Osteoblast (primary cell): ENCODE measurements at regions not wholly inside any gene's neighbourhood (a gene's known extent, or its start where the extent isn't known, plus 50 kb on each side); places are given as distances from the start of the nearest gene placed in this dataset.

Source experiments
- DNase-seq: peaks from one replicate; pipeline ENCODE4 v3.0.0; 2011; ENCODE audit warnings: low spot score, mixed read lengths; ENCODE audit not compliant: insufficient read length; ENCODE audit errors: missing footprints
- H2AFZ ChIP-seq: 2 replicates; pipeline ENCODE4 v1.6.0; 2011; ENCODE audit warnings: mild to moderate bottlenecking, low read length
- H3K27ac ChIP-seq: 2 replicates; pipeline ENCODE4 v1.5.1; 2011; ENCODE audit warnings: mild to moderate bottlenecking, low read depth, low read length, moderate library complexity
- H3K27me3 ChIP-seq: 2 replicates; pipeline ENCODE4 v1.6.0; 2012; ENCODE audit warnings: mild to moderate bottlenecking, control low read depth, inconsistent platforms, low read length, moderate library complexity; ENCODE audit not compliant: insufficient read depth
- H3K36me3 ChIP-seq: 2 replicates; pipeline ENCODE4 v1.5.1; 2011; ENCODE audit warnings: mild to moderate bottlenecking, low read length, control low read depth, moderate library complexity; ENCODE audit not compliant: insufficient read depth
- H3K4me1 ChIP-seq: 2 replicates; pipeline ENCODE4 v1.5.1; 2011; ENCODE audit warnings: mild to moderate bottlenecking, low read length, control low read depth, moderate library complexity; ENCODE audit not compliant: insufficient read depth
- H3K4me2 ChIP-seq: 2 replicates; pipeline ENCODE4 v1.6.0; 2011; ENCODE audit warnings: mild to moderate bottlenecking, low read length; ENCODE audit not compliant: insufficient read depth
- H3K4me3 ChIP-seq: fragments of 200-600 bp; sonication (generic); 3 replicates; pipeline ENCODE4 v1.5.1; 2012; ENCODE audit warnings: mild to moderate bottlenecking, low read length, inconsistent platforms; ENCODE audit not compliant: insufficient read depth
- H3K79me2 ChIP-seq: 2 replicates; pipeline ENCODE4 v1.6.0; 2012; ENCODE audit warnings: mild to moderate bottlenecking, low read length, control low read depth, inconsistent platforms; ENCODE audit not compliant: insufficient read depth
- H3K9me3 ChIP-seq: 2 replicates; pipeline ENCODE4 v1.5.1; 2011; ENCODE audit warnings: low read depth, low read length, control low read depth
- H4K20me1 ChIP-seq: 2 replicates; pipeline ENCODE4 v1.6.0; 2012; ENCODE audit warnings: mild to moderate bottlenecking, low read length, control low read depth; ENCODE audit not compliant: insufficient read depth
- CTCF ChIP-seq: IDR thresholded peaks from 2 replicates; pipeline ENCODE4 v1.5.1; 2011; ENCODE audit warnings: mild to moderate bottlenecking, low read depth, low read length, moderate library complexity; ENCODE audit errors: extremely low read depth

- H3K36me3 ChIP-seq, result no peaks in the 10 kb centered on the region
- H3K27me3 ChIP-seq, result no peaks in the 10 kb centered on the region
- no peaks in the 10 kb centered on the region for H3K79me2 ChIP-seq
- no peak overlapping the region for H3K27ac ChIP-seq
- no peaks in the 10 kb centered on the region for H3K9me3 ChIP-seq
- no peak overlapping the region for H3K4me2 ChIP-seq
- H4K20me1 ChIP-seq, result no peaks in the 10 kb centered on the region
- no peak for DNase-seq
- H2AFZ ChIP-seq, result no peak overlapping the region
- no peak for TF ChIP-seq CTCF
- H3K4me1 ChIP-seq, result peaks cover 3% of the 10 kb centered on the region
- no peak overlapping the region for H3K4me3 ChIP-seq
These were observed 2166.7 kb upstream of the PIK3C3 start for GRCh38 chr18:39788383-39788782.

- no peaks in the 10 kb centered on the region for H3K9me3 ChIP-seq
- H3K36me3 ChIP-seq, result no peaks in the 10 kb centered on the region
- TF ChIP-seq CTCF, result no peak
- H2AFZ ChIP-seq, result no peak overlapping the region
- H3K4me2 ChIP-seq, result no peak overlapping the region
- no peaks in the 10 kb centered on the region for H3K79me2 ChIP-seq
- H4K20me1 ChIP-seq, result no peaks in the 10 kb centered on the region
- H3K4me1 ChIP-seq, result peaks cover 3% of the 10 kb centered on the region
- H3K4me3 ChIP-seq, result no peak overlapping the region
- DNase-seq, result no peak
- no peak overlapping the region for H3K27ac ChIP-seq
- H3K27me3 ChIP-seq, result no peaks in the 10 kb centered on the region
These were observed 2168.6 kb upstream of the PIK3C3 start for GRCh38 chr18:39786477-39786876.

- DNase-seq, result no peak
- peaks cover 3% of the 10 kb centered on the region for H3K4me1 ChIP-seq
- H3K79me2 ChIP-seq, result no peaks in the 10 kb centered on the region
- H3K4me2 ChIP-seq, result no peak overlapping the region
- no peaks in the 10 kb centered on the region for H4K20me1 ChIP-seq
- no peaks in the 10 kb centered on the region for H3K9me3 ChIP-seq
- no peak overlapping the region for H2AFZ ChIP-seq
- no peak for TF ChIP-seq CTCF
- H3K4me3 ChIP-seq, result no peak overlapping the region
- H3K27ac ChIP-seq, result no peak overlapping the region
- no peaks in the 10 kb centered on the region for H3K36me3 ChIP-seq
- H3K27me3 ChIP-seq, result no peaks in the 10 kb centered on the region
These were observed 2170.5 kb upstream of the PIK3C3 start for GRCh38 chr18:39784541-39784940.

- Histone ChIP-seq H3K4me1 (no peaks in the 10 kb centered on the region), H3K27ac (no peak overlapping the region), H3K4me3 (no peak overlapping the region), H3K4me2 (no peak overlapping the region), H3K79me2 (no peaks in the 10 kb centered on the region), H4K20me1 (no peaks in the 10 kb centered on the region), H3K27me3 (no peaks in the 10 kb centered on the region), H3K36me3 (no peaks in the 10 kb centered on the region), H3K9me3 (no peaks in the 10 kb centered on the region), H2AFZ (no peak overlapping the region)
- no peak for DNase-seq
- no peak for TF ChIP-seq CTCF
These were observed 2173.5 kb upstream of the PIK3C3 start for GRCh38 chr18:39781565-39781964.
